K562 (cell line): ENCODE measurements at regions not wholly inside any gene's neighbourhood (a gene's known extent, or its start where the extent isn't known, plus 50 kb on each side); places are given as distances from the start of the nearest gene placed in this dataset.

ENCODE experiments used
- ATAC-seq: fragments of 200-7000 bp; cut with Tn5 transposase; 3 replicates; pipeline ENCODE4 v1.9.1; 2020; ENCODE audit warnings: moderate library complexity
- BruUV-seq: library from RNA; stranded (reverse); fragments of 400-500 nt; replicated peaks from 2 replicates; lab custom pipeline; 2021; lab: Mats Ljungman, UMichigan
- CTCF ChIA-PET: fragments of 300-600 bp; formaldehyde crosslinking; extraction: SDS; loops from one replicate; lab custom pipeline; 2021; ENCODE audit warnings: low intra/inter-chr PET ratio; lab: Yijun Ruan, JAX
- POLR2A ChIA-PET: fragments of 300-600, 350-650 bp; sonication (Branson Sonifier 250); formaldehyde crosslinking; extraction: SDS; loops from one replicate; lab custom pipeline; 2021; ENCODE audit warnings: antibody characterized with exemption, inconsistent platforms; lab: Yijun Ruan, JAX
- DNase-seq, 4 experiments: peaks; one replicate each; pipeline versions ENCODE4 v3.0.0 to v3.0.0-alpha.2; 2011 to 2018; ENCODE audit warnings: low spot score in 3 of 4, mixed read lengths in 3 of 4; ENCODE audit errors: extremely low read depth in 1 of 4
- FAIRE-seq: peaks from 2 replicates; lab custom pipeline; 2011; peaks lifted over from hg19 to GRCh38; lab: Jason Lieb, UNC
- H2AFZ ChIP-seq: 2 replicates; pipeline ENCODE4 v1.6.0; 2011; ENCODE audit warnings: low read depth, low read length, control low read depth, inconsistent platforms
- H3K27ac ChIP-seq: fragments of 200-600 bp; 3 replicates; pipeline ENCODE4 v1.8.0; 2011; ENCODE audit warnings: low read depth, mild to moderate bottlenecking, control low read depth, inconsistent platforms, low read length, moderate library complexity, mixed read lengths; ENCODE audit errors: extremely low read depth
- H3K27me3 ChIP-seq, 2 experiments: fragments of 300-600 bp in 1 of 2; 2 replicates in 1 of 2; 3 replicates in 1 of 2; pipeline versions ENCODE4 v1.6.0 to v1.8.0; 2011; ENCODE audit warnings: inconsistent platforms in 2 of 2, low read length in 2 of 2, mild to moderate bottlenecking in 1 of 2, mixed read lengths in 1 of 2, moderate library complexity in 1 of 2; ENCODE audit not compliant: control insufficient read depth in 2 of 2, insufficient read depth in 2 of 2
- H3K36me3 ChIP-seq: fragments of 300-600 bp; 3 replicates; pipeline ENCODE4 v1.8.0; 2011; ENCODE audit warnings: mild to moderate bottlenecking, low read length, inconsistent platforms; ENCODE audit not compliant: control insufficient read depth, insufficient read depth
- H3K4me1 ChIP-seq, 2 experiments: fragments of 200-600 bp in 1 of 2; replicated peaks in 1 of 2; 2 replicates in 1 of 2; 3 replicates in 1 of 2; pipeline versions ENCODE4 v1.5.1 to v1.8.0; 2011; ENCODE audit warnings: inconsistent platforms in 2 of 2, low read length in 2 of 2, mild to moderate bottlenecking in 1 of 2, mixed read lengths in 1 of 2, moderate library complexity in 1 of 2; ENCODE audit not compliant: control insufficient read depth in 2 of 2, insufficient read depth in 2 of 2
- H3K4me2 ChIP-seq: 2 replicates; pipeline ENCODE4 v1.6.1; 2011; ENCODE audit warnings: low read length, control low read depth, inconsistent platforms, mixed read lengths; ENCODE audit not compliant: insufficient read depth
- H3K4me3 ChIP-seq: fragments of 200-600 bp; sonication (generic), shearing (Covaris generic); 2 replicates; pipeline ENCODE4 v1.5.1; 2016; ENCODE audit warnings: control low read depth, inconsistent platforms
- H3K79me2 ChIP-seq: fragments of 200-600 bp; 3 replicates; pipeline ENCODE4 v1.8.0; 2011; ENCODE audit warnings: low read length, inconsistent platforms; ENCODE audit not compliant: control insufficient read depth, insufficient read depth
- H3K9ac ChIP-seq, 2 experiments: 2 replicates each; pipeline versions ENCODE4 v1.6.0 to v1.6.1; 2011; ENCODE audit warnings: low read depth in 2 of 2, low read length in 2 of 2, control low read depth in 1 of 2, inconsistent platforms in 1 of 2, mild to moderate bottlenecking in 1 of 2, mixed read lengths in 1 of 2; ENCODE audit not compliant: insufficient read depth in 1 of 2
- H3K9me1 ChIP-seq: one replicate; pipeline ENCODE4 v1.6.0; 2011; ENCODE audit warnings: inconsistent platforms, mild to moderate bottlenecking, low read length, moderate library complexity; ENCODE audit not compliant: control insufficient read depth, insufficient read depth
- H3K9me3 ChIP-seq: replicated peaks from 2 replicates; pipeline ENCODE4 v1.5.1; 2011; ENCODE audit warnings: low read depth, low read length, inconsistent platforms; ENCODE audit not compliant: control insufficient read depth, insufficient read depth
- H4K20me1 ChIP-seq: replicated peaks from 2 replicates; pipeline ENCODE4 v1.6.1; 2011; ENCODE audit warnings: low read length, inconsistent platforms, mixed read lengths; ENCODE audit not compliant: control insufficient read depth, insufficient read depth
- DMBX1 ChIP-seq: fragments of 250-450 bp; sonication (Bioruptor Pico); IDR thresholded peaks from 2 replicates; pipeline ENCODE4 v1.8.0; 2022; ENCODE audit warnings: inconsistent platforms, mild to moderate bottlenecking, moderate library complexity, borderline replicate concordance
- EGR1 ChIP-seq: fragments of 450-650 bp; conservative IDR thresholded peaks from 2 replicates; pipeline ENCODE4 v1.6.1; 2017; ENCODE audit warnings: mild to moderate bottlenecking
- ETV6 ChIP-seq, 3 experiments: fragments of 150-350 bp in 1 of 3; sonication (generic) in 1 of 3; formaldehyde crosslinking in 1 of 3; IDR thresholded peaks; 2 replicates each; pipeline versions ENCODE4 v1.6.1 to v1.8.0; 2014 to 2022; ENCODE audit warnings: borderline replicate concordance in 2 of 3, low read depth in 2 of 3, antibody characterized with exemption in 1 of 3, low read length in 1 of 3, mild to moderate bottlenecking in 1 of 3, missing genetic modification reagents in 1 of 3
- SMAD3 ChIP-seq: fragments of 450-650 bp; formaldehyde crosslinking; conservative IDR thresholded peaks from 2 replicates; pipeline ENCODE4 v1.4.0; 2020; ENCODE audit warnings: mild to moderate bottlenecking
- TAF7 ChIP-seq: fragments of 450-650 bp; IDR thresholded peaks from 2 replicates; pipeline ENCODE4 v1.6.1; 2016; ENCODE audit warnings: missing genetic modification characterization, missing compliant biosample characterization
- ZBTB5 ChIP-seq: fragments of 450-650 bp; IDR thresholded peaks from 2 replicates; pipeline ENCODE4 v1.6.1; 2017; ENCODE audit warnings: antibody characterized with exemption
- ZBTB9 ChIP-seq: fragments of 450-650 bp; formaldehyde crosslinking; IDR thresholded peaks from 2 replicates; pipeline ENCODE4 v1.4.0; 2020; ENCODE audit warnings: mild to moderate bottlenecking, moderate library complexity
- ZC3H11A ChIP-seq: IDR thresholded peaks from 2 replicates; pipeline ENCODE4 v1.6.1; 2012; ENCODE audit warnings: low read depth, low read length, improper control_type of control experiment
- ZNF512 ChIP-seq: IDR thresholded peaks from 2 replicates; pipeline ENCODE4 v1.6.1; 2016; ENCODE audit warnings: missing genetic modification characterization, missing compliant biosample characterization
- ZNF764 ChIP-seq: fragments of 250-450 bp; sonication (Bioruptor Pico); IDR thresholded peaks from 2 replicates; pipeline ENCODE4 v1.4.0; 2020; ENCODE audit warnings: low read depth, mild to moderate bottlenecking, moderate library complexity
- ZNF830 ChIP-seq: fragments of 250-450 bp; sonication (Bioruptor Pico); IDR thresholded peaks from 2 replicates; pipeline ENCODE4 v1.5.0; 2021; ENCODE audit warnings: mild to moderate bottlenecking
- WGBS: fragments of 100-300 bp; shearing (Covaris generic); methylation state at CpG from one replicate; pipeline ENCODE4 v1.1.6; 2016; ENCODE audit warnings: low coverage, mixed read lengths; ENCODE audit not compliant: insufficient coverage; ENCODE audit errors: missing lambda C conversion rate; 5-methylcytosine and 5-hydroxymethylcytosine counted together
- in situ Hi-C: fragments of 300-500 bp; cut with MboI; formaldehyde crosslinking; loops from 4 replicates; pipeline ENCODE4 v1.15.0; 2018; ENCODE audit warnings: inconsistent platforms, mixed read lengths
- intact Hi-C: fragments of 100-400 bp; cut with micrococcal nuclease; formaldehyde crosslinking; loops from 2 replicates; pipeline ENCODE4 v1.14.2; 2022
- TF ChIP-seq, protein P1 (sequence below): fragments of 450-650 bp; conservative IDR thresholded peaks from 2 replicates; pipeline ENCODE4 v1.6.1; 2016; ENCODE audit warnings: missing genetic modification characterization, low read depth, mild to moderate bottlenecking, missing compliant biosample characterization, moderate library complexity
- TF ChIP-seq, protein P2 (sequence below): sonication (generic); formaldehyde crosslinking; IDR thresholded peaks from 2 replicates; pipeline ENCODE4 v1.8.1; 2023; ENCODE audit warnings: mild to moderate bottlenecking, missing genetic modification reagents, moderate library complexity

DNA sequence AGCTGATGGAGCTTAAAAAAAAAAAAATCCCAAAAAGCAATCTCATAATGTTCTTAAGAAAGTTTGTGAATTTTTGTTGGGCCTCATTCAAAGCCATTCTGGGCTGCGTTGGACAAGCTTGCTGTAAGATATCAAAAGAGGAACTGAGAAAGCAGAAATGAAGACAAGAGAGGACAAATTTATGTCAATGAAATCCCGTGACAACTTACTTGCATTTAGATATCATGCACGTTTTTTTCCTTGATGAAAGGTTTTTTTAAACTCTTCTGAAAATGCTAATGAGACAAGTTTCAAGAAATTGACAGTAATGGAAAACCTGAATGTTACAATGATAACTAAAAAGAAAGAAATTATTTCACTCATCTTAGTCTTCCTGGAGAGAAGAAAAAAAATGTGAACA, 662.9 kb downstream of the SQOR start:
- in situ Hi-C loops, result no loop called here
- CTCF ChIA-PET, result no interaction called here
- POLR2A ChIA-PET, result no interaction called here
- intact Hi-C loops, result no loop called here
- Histone ChIP-seq H3K4me3 (no peak overlapping the region), H3K27ac (no peak overlapping the region), H3K9ac (no peak overlapping the region), H3K27me3 (no peaks in the 10 kb centered on the region), H3K4me1 (no peaks in the 10 kb centered on the region), H3K4me2 (no peak overlapping the region), H3K36me3 (no peaks in the 10 kb centered on the region), H4K20me1 (no peaks in the 10 kb centered on the region), H3K79me2 (no peaks in the 10 kb centered on the region), H3K9me1 (no peaks in the 10 kb centered on the region), H3K9me3 (no peaks in the 10 kb centered on the region), H2AFZ (no peak overlapping the region)
- DNase-seq (no peak), FAIRE-seq (no peak), ATAC-seq (no peak)
- 0% methylated on average over 3 of the region's 3 CpGs for WGBS
- no peak for TF ChIP-seq ZNF830
- no peak for TF ChIP-seq ZNF512 (tag)
- TF ChIP-seq ZBTB5, result no peak
- TF ChIP-seq, protein P1, sequence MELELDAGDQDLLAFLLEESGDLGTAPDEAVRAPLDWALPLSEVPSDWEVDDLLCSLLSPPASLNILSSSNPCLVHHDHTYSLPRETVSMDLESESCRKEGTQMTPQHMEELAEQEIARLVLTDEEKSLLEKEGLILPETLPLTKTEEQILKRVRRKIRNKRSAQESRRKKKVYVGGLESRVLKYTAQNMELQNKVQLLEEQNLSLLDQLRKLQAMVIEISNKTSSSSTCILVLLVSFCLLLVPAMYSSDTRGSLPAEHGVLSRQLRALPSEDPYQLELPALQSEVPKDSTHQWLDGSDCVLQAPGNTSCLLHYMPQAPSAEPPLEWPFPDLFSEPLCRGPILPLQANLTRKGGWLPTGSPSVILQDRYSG (tag), result no peak
- TF ChIP-seq EGR1, result no peak
- TF ChIP-seq ZBTB9 (CRISPR knock-in tag), result no peak
- TF ChIP-seq ZC3H11A, result no peak
- no peak for TF ChIP-seq DMBX1
- TF ChIP-seq, protein P2, sequence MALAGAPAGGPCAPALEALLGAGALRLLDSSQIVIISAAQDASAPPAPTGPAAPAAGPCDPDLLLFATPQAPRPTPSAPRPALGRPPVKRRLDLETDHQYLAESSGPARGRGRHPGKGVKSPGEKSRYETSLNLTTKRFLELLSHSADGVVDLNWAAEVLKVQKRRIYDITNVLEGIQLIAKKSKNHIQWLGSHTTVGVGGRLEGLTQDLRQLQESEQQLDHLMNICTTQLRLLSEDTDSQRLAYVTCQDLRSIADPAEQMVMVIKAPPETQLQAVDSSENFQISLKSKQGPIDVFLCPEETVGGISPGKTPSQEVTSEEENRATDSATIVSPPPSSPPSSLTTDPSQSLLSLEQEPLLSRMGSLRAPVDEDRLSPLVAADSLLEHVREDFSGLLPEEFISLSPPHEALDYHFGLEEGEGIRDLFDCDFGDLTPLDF, result no peak
- no peak for TF ChIP-seq ETV6 (IDR thresholded peaks at IDR 0.05; ENCODE audit: borderline replicate concordance in 1 of 2, low read depth in 2 of 2, low read length in 1 of 2)
- no peak for TF ChIP-seq ETV6 (CRISPR knock-in tag; IDR thresholded peaks at IDR 0.05; ENCODE audit: borderline replicate concordance)
- no peak for TF ChIP-seq SMAD3 (CRISPR knock-in tag)
- no peak for TF ChIP-seq TAF7 (tag)
- TF ChIP-seq ZNF764 (CRISPR knock-in tag), result no peak
- BruUV-seq, result no TSS peak
